Right atrium auricular region (tissue), 2 donors: ENCODE measurements at regions not wholly inside any gene's neighbourhood (a gene's known extent, or its start where the extent isn't known, plus 50 kb on each side); places are given as distances from the start of the nearest gene placed in this dataset.
"Not testable (repeated sequence)": the region's sequence is repeated elsewhere in the genome, so short reads cannot be mapped to it uniquely, and the experiment has no call there.

Experiments used
- DNase-seq: peaks from one replicate; pipeline ENCODE4 v3.0.0-alpha.2; 2019; ENCODE audit warnings: low spot score
- H3K27ac ChIP-seq, 2 donors: fragments of 200-600 bp; sonication (generic); 1 replicate in 1 of 2; 2 replicates in 1 of 2; pipeline ENCODE4 v1.5.1; 2016 to 2019
- H3K27me3 ChIP-seq, 2 donors: fragments of 200-600 bp; sonication (generic); one replicate each; pipeline versions ENCODE4 v1.5.1 to v1.6.0; 2017 to 2019
- H3K36me3 ChIP-seq: fragments of 200-600 bp; sonication (generic); one replicate; pipeline ENCODE4 v1.5.1; 2016
- H3K4me1 ChIP-seq, 2 donors: fragments of 200-600 bp; sonication (generic); one replicate each; pipeline versions ENCODE4 v1.5.1 to v1.6.0; 2017 to 2019
- H3K4me3 ChIP-seq, 2 donors: fragments of 200-600 bp; sonication (generic); 1 replicate in 1 of 2; 2 replicates in 1 of 2; pipeline ENCODE4 v1.5.1; 2017 to 2019; ENCODE audit warnings: mild to moderate bottlenecking in 1 of 2, moderate library complexity in 1 of 2
- H3K9me3 ChIP-seq, 2 donors: fragments of 200-600 bp; sonication (generic); one replicate each; pipeline ENCODE4 v1.5.1; 2019
- TF ChIP-seq, protein P1 (sequence below), 2 donors: fragments of 200-600 bp; sonication (generic); IDR thresholded peaks; one replicate each; pipeline ENCODE4 v1.5.1; 2019; ENCODE audit warnings: antibody characterized with exemption in 2 of 2

DNA sequence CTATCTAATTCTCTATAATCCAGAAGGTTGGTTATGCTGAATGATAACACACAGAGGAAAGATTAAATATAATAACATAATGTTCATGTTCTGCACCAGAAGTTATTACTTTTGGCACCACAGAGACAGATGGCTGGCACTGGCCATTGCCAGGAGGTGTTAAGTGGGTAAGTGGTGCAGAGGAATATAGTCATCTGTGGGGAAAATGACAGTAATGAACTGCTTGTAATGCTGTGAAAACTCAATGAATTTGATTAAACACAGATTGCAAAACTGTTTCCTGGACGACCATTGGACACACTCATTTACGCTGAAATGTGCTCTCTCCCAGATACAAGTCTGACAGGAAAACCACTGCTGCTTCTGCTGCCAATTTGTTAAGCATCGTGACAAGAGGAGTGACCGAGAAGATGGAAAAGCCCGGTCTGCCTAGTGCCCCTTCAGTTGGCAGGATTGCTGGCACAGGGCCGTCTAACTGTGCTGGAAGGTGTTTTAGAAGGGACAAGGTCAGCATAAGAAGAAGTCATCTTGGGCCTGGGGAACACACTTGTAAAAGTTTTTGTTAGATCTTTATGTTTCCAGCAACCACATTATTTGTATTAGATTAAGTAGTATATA, 567.4 kb downstream of the CBLN4 start:
- Histone ChIP-seq H3K4me1 (no peaks in the 10 kb centered on the region), H3K36me3 (no peaks in the 10 kb centered on the region), H3K4me3 (no peak overlapping the region), H3K27me3 (no peaks in the 10 kb centered on the region), H3K9me3 (no peaks in the 10 kb centered on the region), H3K27ac (no peak overlapping the region)
- TF ChIP-seq, protein P1, sequence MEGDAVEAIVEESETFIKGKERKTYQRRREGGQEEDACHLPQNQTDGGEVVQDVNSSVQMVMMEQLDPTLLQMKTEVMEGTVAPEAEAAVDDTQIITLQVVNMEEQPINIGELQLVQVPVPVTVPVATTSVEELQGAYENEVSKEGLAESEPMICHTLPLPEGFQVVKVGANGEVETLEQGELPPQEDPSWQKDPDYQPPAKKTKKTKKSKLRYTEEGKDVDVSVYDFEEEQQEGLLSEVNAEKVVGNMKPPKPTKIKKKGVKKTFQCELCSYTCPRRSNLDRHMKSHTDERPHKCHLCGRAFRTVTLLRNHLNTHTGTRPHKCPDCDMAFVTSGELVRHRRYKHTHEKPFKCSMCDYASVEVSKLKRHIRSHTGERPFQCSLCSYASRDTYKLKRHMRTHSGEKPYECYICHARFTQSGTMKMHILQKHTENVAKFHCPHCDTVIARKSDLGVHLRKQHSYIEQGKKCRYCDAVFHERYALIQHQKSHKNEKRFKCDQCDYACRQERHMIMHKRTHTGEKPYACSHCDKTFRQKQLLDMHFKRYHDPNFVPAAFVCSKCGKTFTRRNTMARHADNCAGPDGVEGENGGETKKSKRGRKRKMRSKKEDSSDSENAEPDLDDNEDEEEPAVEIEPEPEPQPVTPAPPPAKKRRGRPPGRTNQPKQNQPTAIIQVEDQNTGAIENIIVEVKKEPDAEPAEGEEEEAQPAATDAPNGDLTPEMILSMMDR (IDR thresholded peaks at IDR 0.05): no peak
- no peak for DNase-seq

DNA sequence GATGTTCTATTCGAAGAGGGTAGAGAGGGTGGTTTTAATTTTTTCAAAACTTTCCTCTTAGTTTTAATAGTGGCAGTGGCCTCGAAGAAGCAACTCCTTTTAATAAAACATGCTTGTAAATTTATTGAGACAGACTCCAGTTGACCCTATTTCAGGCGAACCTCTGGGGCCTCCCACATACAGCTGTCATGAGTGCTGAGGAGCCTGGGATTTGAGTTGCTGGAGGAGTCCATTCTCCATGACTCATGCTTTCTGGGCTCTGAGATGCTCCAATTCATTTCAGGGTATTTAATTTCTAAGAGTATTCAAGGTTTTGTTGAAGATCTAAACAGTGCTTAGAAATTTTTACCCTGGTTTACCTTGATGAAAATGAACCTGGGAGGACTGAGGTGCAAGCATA, 580.4 kb downstream of the CBLN4 start:
- Histone ChIP-seq H3K27ac (no peak overlapping the region), H3K4me3 (no peak overlapping the region), H3K36me3 (no peaks in the 10 kb centered on the region), H3K4me1 (no peaks in the 10 kb centered on the region), H3K27me3 (no peaks in the 10 kb centered on the region), H3K9me3 (no peaks in the 10 kb centered on the region)
- DNase-seq: no peak
- TF ChIP-seq, protein P1 (IDR thresholded peaks at IDR 0.05): no peak

DNA sequence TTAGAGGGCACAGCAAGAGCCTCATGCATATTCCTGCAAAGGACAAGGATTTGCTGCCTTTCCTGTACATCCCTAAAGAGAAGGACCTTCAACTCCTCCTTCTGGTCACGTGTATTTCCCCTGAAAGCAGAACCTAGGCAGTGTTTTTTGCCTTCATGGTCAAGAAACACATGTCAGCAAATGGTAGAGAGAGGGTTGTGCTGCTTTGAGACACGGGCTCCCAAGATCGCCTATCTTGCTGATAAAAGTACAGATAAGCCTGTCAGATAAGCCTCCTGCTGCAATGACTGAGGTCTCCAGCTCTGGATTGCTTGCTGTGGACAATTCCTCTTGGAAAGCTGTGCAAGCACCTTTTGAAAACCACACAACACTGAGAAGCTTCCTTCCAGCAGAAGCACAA, 580.8 kb downstream of the CBLN4 start:
- Histone ChIP-seq H3K4me3 (no peak overlapping the region), H3K36me3 (no peaks in the 10 kb centered on the region), H3K27ac (no peak overlapping the region), H3K9me3 (no peaks in the 10 kb centered on the region), H3K27me3 (no peaks in the 10 kb centered on the region), H3K4me1 (no peaks in the 10 kb centered on the region)
- no peak for DNase-seq
- TF ChIP-seq, protein P1 (IDR thresholded peaks at IDR 0.05): no peak

DNA sequence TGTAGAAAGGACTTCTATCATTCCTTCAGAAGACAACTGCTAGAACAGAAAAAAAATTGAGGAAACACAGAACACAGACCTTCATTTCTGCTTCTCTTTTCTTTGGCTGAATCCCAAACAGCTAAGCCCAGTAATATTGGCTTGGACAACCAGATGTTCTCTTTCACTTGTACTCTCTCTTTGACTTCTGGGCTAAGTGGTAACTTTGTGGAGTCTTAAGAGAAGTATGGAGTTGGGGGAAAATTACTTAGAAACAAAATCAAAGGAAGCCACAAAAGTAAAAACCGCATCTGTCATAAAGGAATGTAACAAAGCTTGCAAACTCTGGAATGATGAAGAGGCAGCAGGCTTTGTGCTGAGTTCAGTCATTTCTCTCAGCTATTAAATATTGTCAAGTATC, 587.5 kb downstream of the CBLN4 start:
- Histone ChIP-seq H3K36me3 (no peaks in the 10 kb centered on the region), H3K4me1 (no peaks in the 10 kb centered on the region), H3K27me3 (no peaks in the 10 kb centered on the region), H3K4me3 (no peak overlapping the region), H3K27ac (no peak overlapping the region), H3K9me3 (no peaks in the 10 kb centered on the region)
- TF ChIP-seq, protein P1 (IDR thresholded peaks at IDR 0.05): no peak
- no peak for DNase-seq

DNA sequence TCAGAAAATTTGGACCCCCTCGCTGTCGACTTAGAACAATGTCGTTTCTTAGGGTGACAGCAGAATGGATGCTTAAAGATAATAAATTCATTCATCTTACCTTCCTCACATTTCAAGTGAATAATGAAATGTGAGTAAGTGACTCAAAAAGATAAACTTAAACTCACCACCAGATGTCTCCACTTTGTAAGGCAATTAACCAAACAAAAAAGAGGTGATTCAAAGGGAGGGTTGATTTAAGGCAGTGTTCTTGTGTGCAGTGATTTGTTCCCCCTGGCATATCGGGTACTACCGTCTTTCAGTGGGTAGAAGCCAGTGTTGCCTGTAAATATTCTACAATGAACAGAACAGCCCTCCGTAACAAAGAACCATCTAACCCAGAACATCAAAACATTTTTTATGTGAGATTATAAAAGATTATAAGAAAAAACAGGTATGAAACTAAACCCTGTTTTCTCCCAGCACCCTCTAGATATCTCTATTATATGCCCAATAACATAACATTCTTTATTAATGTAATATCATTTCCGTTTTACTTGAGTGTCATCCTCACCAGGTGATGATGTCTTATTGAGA, 589.7 kb downstream of the CBLN4 start:
- no peak for DNase-seq
- Histone ChIP-seq H3K9me3 (no peaks in the 10 kb centered on the region), H3K4me1 (no peaks in the 10 kb centered on the region), H3K4me3 (no peak overlapping the region), H3K27me3 (no peaks in the 10 kb centered on the region), H3K36me3 (no peaks in the 10 kb centered on the region), H3K27ac (no peak overlapping the region)
- TF ChIP-seq, protein P1 (IDR thresholded peaks at IDR 0.05): peak in 1 of 2 donors; percentile 62

DNA sequence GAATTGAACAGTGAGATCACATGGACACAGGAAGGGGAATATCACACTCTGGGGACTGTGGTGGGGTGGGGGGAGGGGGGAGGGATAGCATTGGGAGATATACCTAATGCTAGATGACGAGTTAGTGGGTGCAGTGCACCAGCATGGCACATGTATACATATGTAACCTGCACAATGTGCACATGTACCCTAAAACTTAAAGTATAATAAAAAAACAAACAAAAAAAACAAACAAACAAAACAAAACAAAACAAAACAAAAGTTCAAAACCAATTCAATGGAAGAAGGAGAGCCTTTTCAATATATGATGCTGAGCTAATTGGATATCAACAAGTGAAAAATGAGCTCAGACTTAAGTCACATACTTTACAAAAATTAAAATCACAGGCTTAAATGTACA, 592.8 kb downstream of the CBLN4 start:
- not testable (repeated sequence) for H3K9me3 ChIP-seq, H3K27me3 ChIP-seq, H3K4me1 ChIP-seq, H3K4me3 ChIP-seq, H3K36me3 ChIP-seq, DNase-seq, H3K27ac ChIP-seq
